ENCODE measurements at regions not wholly inside any gene's neighbourhood (a gene's known extent, or its start where the extent isn't known, plus 50 kb on each side); places are given as distances from the start of the nearest gene placed in this dataset.

GRCh38 chr2:236718207-236718992 is 148.8 kb downstream of the ACKR3 start:
- POLR2A ChIA-PET (ENCODE audit: low non-redundant PET): no interaction called here
- H3K27ac ChIP-seq: peak overlapping the region; percentile 2; the same call in 1 of the 2 replicates
- CTCF ChIA-PET: interaction anchor here (0.6 kb wide), 1 partner anchor 27 kb away, joined by 3 read pairs; no protein-coding TSS in a partner anchor
- TF ChIP-seq CTCF (conservative IDR thresholded peaks at IDR 0.05; ENCODE audit: low read depth): no peak
- peak; percentile 17 for DNase-seq (ENCODE audit: low spot score)

GRCh38 chr2:236719192-236719635 is 149.6 kb downstream of the ACKR3 start:
- no peak for DNase-seq (ENCODE audit: low spot score)
- H3K27ac ChIP-seq: peak overlapping the region; percentile 20
- ChIA-PET POLR2A (ENCODE audit: low non-redundant PET) (no interaction called here), CTCF (interaction anchor here (0.6 kb wide), 1 partner anchor 28 kb away, joined by 3 read pairs; no protein-coding TSS in a partner anchor)
- TF ChIP-seq CTCF (conservative IDR thresholded peaks at IDR 0.05; ENCODE audit: low read depth): no peak

- DNase-seq (ENCODE audit: low spot score): peak; percentile 57
- peak overlapping the region; percentile 84 for H3K27ac ChIP-seq
- TF ChIP-seq CTCF (conservative IDR thresholded peaks at IDR 0.05; ENCODE audit: low read depth): no peak
- ChIA-PET CTCF (interaction anchor here (0.6 to 1.6 kb wide), 3 partner anchors 14 to 29 kb away, joined by 3 to 4 read pairs (median 3); no protein-coding TSS in a partner anchor), POLR2A (ENCODE audit: low non-redundant PET) (no interaction called here)
Measured at GRCh38 chr2:236720974-236721540, 151.4 kb downstream of the ACKR3 start.

DNA sequence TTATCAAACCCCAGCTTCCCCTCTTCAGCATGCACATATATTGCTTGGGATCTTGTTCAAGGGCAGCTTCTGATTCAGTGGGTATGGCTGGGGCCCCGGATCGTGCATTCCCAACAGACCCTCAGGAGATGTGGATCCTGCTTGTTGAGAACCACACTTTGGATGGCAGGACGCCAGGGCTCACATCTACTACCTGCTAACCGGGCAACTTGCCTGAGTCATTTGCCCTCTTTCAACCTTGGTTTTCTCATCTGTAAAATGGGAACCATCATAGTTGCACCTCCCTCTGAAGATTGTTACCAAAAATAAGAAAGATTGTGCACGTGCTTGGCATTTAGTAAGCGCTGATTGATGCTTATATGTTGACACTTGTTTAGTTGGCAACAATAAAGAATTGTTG is 154.6 kb downstream of the ACKR3 start:
- no peak for TF ChIP-seq CTCF (conservative IDR thresholded peaks at IDR 0.05; ENCODE audit: low read depth)
- no peak for DNase-seq (ENCODE audit: low spot score)
- ChIA-PET POLR2A (ENCODE audit: low non-redundant PET) (no interaction called here), CTCF (no interaction called here)
- H3K27ac ChIP-seq: no peak overlapping the region

DNA sequence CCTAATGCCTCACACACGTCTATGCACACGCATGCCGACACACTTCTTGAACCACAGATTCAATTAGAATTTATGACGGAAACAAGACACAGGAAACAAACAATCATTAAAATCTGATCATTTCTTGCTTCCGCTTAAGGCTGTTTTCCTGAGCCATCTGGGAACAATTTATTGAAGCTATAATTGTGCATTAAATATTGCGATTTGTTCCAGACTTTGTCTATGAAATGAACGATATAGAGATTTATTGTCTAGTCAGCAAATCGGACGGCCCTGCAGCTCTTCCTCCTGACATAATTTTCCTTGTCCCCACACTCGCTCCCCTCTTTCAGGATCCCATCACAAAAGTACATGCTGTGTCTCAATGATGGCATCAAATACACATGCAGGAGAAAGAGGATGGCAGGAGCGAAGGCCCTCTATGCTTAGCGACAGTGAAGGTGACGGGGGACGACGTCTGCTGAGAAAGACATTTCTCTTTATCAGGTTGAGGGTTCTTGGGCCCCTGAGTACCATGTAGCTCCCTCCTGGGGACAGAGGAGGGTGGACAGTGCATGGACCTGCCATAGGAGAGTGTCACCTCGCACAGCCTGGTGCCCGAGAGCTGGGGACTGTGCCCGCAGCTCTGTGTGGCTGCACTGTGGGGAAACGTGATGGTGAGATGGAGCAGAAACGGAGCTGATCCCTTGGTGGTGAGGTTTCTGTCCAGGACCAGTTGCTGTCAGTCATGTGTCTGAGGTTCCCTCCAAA is 157.3 kb downstream of the ACKR3 start:
- DNase-seq (ENCODE audit: low spot score): no peak
- no peak for TF ChIP-seq CTCF (conservative IDR thresholded peaks at IDR 0.05; ENCODE audit: low read depth)
- ChIA-PET POLR2A (ENCODE audit: low non-redundant PET) (no interaction called here), CTCF (no interaction called here)
- H3K27ac ChIP-seq: no peak overlapping the region

- no peak overlapping the region for H3K27ac ChIP-seq
- ChIA-PET POLR2A (ENCODE audit: low non-redundant PET) (no interaction called here), CTCF (no interaction called here)
- DNase-seq (ENCODE audit: low spot score): no peak
- TF ChIP-seq CTCF (conservative IDR thresholded peaks at IDR 0.05; ENCODE audit: low read depth): no peak
Measured at GRCh38 chr2:236728916-236729670, 159.5 kb downstream of the ACKR3 start.
